Ovary (tissue), 7 donors: ENCODE measurements at regions not wholly inside any gene's neighbourhood (a gene's known extent, or its start where the extent isn't known, plus 50 kb on each side); places are given as distances from the start of the nearest gene placed in this dataset.

Experiments used
- DNase-seq, 5 donors: peaks; one replicate each; pipeline ENCODE4 v3.0.0-alpha.2; 2019 to 2020
- H3K27ac ChIP-seq, 2 donors: fragments of 200-600 bp; one replicate each; pipeline versions ENCODE4 v1.5.1 to v1.8.0; 2019 to 2022
- H3K27me3 ChIP-seq: fragments of 200-600 bp; one replicate; pipeline ENCODE4 v1.8.0; 2022
- H3K36me3 ChIP-seq: fragments of 200-600 bp; sonication (generic); one replicate; pipeline ENCODE4 v1.5.1; 2019
- H3K4me1 ChIP-seq: one replicate; pipeline ENCODE4 v1.8.1; 2013; ENCODE audit warnings: mild to moderate bottlenecking, moderate library complexity; ENCODE audit not compliant: insufficient read depth
- H3K4me3 ChIP-seq: fragments of 200-600 bp; sonication (generic); one replicate; pipeline ENCODE4 v1.5.1; 2017
- H3K9me3 ChIP-seq, 2 donors: fragments of 200-600 bp in 1 of 2; sonication (generic) in 1 of 2; one replicate each; pipeline versions ENCODE4 v1.5.1 to v1.8.1; 2013 to 2019; ENCODE audit warnings: mild to moderate bottlenecking in 1 of 2, moderate library complexity in 1 of 2
- EP300 ChIP-seq: sonication (generic); formaldehyde crosslinking; IDR thresholded peaks from one replicate; pipeline ENCODE4 v1.6.1; 2017; ENCODE audit warnings: antibody characterized with exemption
- POLR2A ChIP-seq: fragments of 450-650 bp; IDR thresholded peaks from one replicate; pipeline ENCODE4 v1.6.1; 2017; ENCODE audit warnings: antibody characterized with exemption, mild to moderate bottlenecking, moderate library complexity
- WGBS, 3 donors: extraction: QIAGEN DNeasy Blood & Tissue Kit in 1 of 3; methylation state at CpG; one replicate each; pipeline versions ENCODE4 v1.1.5 to v1.1.7; 2013 to 2017; 5-methylcytosine and 5-hydroxymethylcytosine counted together
- intact Hi-C, 4 donors: fragments of 100-400 bp; cut with DNase I; formaldehyde crosslinking; loops; one replicate each; pipeline versions ENCODE4 v1.11.0 to v1.15.1; 2022 to 2023
- TF ChIP-seq, protein P1 (sequence below), 3 donors: fragments of 450-650 bp in 2 of 3; fragments of 200-600 bp in 1 of 3; IDR thresholded peaks; one replicate each; pipeline versions ENCODE4 v1.5.1 to v1.8.0; 2016 to 2022; ENCODE audit warnings: antibody characterized with exemption in 3 of 3, mild to moderate bottlenecking in 1 of 3
- donor health status: DM: no; HTN: no; CAD: no; lungs with moderate emphysema.
- donor health status: DM: no; HTN: no; CAD: no.
- donor health status: Bipolar disorder and iron deficiency.
- donor health status: DM: no; HTN: no; CAD: no.
- donor health status: DM: yes; HTN: yes; CAD: no.

DNA sequence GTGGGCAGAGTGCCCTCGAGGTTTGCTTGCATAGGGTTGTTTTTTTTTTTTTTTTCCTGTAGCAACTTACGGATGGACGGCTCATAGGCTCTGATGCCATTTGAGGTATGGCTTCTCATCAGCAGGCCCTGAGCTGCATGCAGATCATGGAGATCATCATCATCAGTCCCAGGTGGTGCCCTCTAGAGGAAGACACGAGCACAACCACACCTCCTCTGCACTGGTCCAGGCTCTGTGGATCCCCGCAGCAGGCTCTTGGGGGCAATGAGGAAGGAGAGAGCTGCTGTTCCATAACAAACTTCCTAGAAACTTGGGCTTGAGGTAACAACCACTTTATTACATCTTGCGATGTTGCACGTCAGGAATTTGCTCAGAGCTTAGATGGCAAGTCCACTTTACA lies 132.7 kb upstream of the CXCL12 start:
- TF ChIP-seq EP300 (no peak), POLR2A (no peak)
- TF ChIP-seq, protein P1, sequence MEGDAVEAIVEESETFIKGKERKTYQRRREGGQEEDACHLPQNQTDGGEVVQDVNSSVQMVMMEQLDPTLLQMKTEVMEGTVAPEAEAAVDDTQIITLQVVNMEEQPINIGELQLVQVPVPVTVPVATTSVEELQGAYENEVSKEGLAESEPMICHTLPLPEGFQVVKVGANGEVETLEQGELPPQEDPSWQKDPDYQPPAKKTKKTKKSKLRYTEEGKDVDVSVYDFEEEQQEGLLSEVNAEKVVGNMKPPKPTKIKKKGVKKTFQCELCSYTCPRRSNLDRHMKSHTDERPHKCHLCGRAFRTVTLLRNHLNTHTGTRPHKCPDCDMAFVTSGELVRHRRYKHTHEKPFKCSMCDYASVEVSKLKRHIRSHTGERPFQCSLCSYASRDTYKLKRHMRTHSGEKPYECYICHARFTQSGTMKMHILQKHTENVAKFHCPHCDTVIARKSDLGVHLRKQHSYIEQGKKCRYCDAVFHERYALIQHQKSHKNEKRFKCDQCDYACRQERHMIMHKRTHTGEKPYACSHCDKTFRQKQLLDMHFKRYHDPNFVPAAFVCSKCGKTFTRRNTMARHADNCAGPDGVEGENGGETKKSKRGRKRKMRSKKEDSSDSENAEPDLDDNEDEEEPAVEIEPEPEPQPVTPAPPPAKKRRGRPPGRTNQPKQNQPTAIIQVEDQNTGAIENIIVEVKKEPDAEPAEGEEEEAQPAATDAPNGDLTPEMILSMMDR (IDR thresholded peaks at IDR 0.05): no peak
- no peak for DNase-seq
- 71 to 89% (median 71%) methylated on average over 7 of the region's 7 CpGs for WGBS, 3 donors
- Histone ChIP-seq H3K9me3 (no peaks in the 10 kb centered on the region), H3K4me3 (no peak overlapping the region), H3K4me1 (peaks cover 3% of the 10 kb centered on the region), H3K27ac (no peak overlapping the region), H3K36me3 (no peaks in the 10 kb centered on the region), H3K27me3 (no peaks in the 10 kb centered on the region)
- intact Hi-C loops: no loop called here

- DNase-seq: no peak
- H3K9me3 ChIP-seq: no peaks in the 10 kb centered on the region
- H3K4me1 ChIP-seq: peaks cover 3% of the 10 kb centered on the region
- no peak overlapping the region for H3K27ac ChIP-seq
- WGBS, 3 donors: 6 to 16% (median 11%) methylated on average over 2 of the region's 2 CpGs
- H3K36me3 ChIP-seq: no peaks in the 10 kb centered on the region
- H3K27me3 ChIP-seq: no peaks in the 10 kb centered on the region
- TF ChIP-seq EP300 (no peak), POLR2A (no peak)
- TF ChIP-seq, protein P1 (IDR thresholded peaks at IDR 0.05): no peak
- H3K4me3 ChIP-seq: no peak overlapping the region
- intact Hi-C loops: no loop called here
Measured at GRCh38 chr10:44519361-44519760, 134.5 kb upstream of the CXCL12 start.

GRCh38 chr10:44520651-44521050 lies 135.8 kb upstream of the CXCL12 start:
- Histone ChIP-seq H3K27ac (no peak overlapping the region), H3K4me3 (no peak overlapping the region), H3K4me1 (peaks cover 3% of the 10 kb centered on the region), H3K27me3 (no peaks in the 10 kb centered on the region), H3K36me3 (no peaks in the 10 kb centered on the region), H3K9me3 (no peaks in the 10 kb centered on the region)
- intact Hi-C loops: no loop called here
- no peak for DNase-seq
- whole genome bisulfite sequencing, 3 donors: 81 to 83% (median 82%) methylated on average over 2 of the region's 2 CpGs
- TF ChIP-seq, protein P1 (IDR thresholded peaks at IDR 0.05): no peak
- no peak for TF ChIP-seq POLR2A
- TF ChIP-seq EP300: no peak

DNA sequence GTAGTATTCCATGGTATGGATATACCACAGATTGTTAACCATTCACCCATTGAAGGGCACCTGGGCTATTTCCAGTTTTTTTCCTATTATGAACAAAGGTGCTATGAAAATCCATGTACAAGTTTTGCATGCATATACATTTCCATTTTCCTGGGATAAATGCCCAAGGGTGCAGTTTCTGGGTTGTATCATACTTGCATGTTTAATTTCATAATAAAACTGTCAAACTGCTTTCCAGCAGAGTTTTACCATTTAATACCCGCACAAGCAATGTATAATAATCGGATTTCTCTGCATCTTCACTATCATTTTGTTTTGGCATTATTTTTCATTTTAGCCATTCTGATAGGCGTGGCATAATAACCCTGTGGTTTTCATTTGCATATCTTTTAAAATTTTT lies 154.3 kb upstream of the CXCL12 start:
- Histone ChIP-seq H3K4me1 (no peaks in the 10 kb centered on the region), H3K27ac (no peak overlapping the region), H3K9me3 (no peaks in the 10 kb centered on the region), H3K36me3 (no peaks in the 10 kb centered on the region), H3K4me3 (no peak overlapping the region), H3K27me3 (no peaks in the 10 kb centered on the region)
- WGBS, 3 donors: 92 to 98% (median 95%) methylated on average over 3 of the region's 3 CpGs
- no peak for DNase-seq
- intact Hi-C loops: no loop called here
- TF ChIP-seq, protein P1 (IDR thresholded peaks at IDR 0.05): no peak
- TF ChIP-seq EP300: no peak

DNA sequence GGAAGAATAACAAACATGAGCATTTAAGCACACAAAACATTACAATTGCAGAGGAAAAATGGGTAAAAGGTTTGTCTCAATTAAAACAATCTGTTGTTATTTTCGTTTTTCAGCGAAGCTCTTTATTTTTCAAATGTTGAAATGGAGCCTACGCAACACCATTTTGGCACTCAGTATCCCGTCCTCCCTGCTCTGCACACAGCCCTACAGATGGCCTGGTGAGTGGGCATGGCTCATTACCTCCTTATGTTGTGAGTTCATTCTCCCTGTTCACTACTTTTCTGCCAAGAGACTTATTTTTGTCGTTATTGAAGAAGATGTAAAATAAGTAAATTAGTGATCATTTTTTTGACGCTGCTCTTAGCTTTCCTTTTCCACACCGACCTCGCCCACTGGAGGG lies 167.8 kb upstream of the CXCL12 start:
- Histone ChIP-seq H3K27me3 (no peaks in the 10 kb centered on the region), H3K36me3 (no peaks in the 10 kb centered on the region), H3K27ac (no peak overlapping the region), H3K4me3 (no peak overlapping the region), H3K9me3 (peaks cover 0 to 5% of the 10 kb centered on the region in 2 donors), H3K4me1 (no peaks in the 10 kb centered on the region)
- intact Hi-C loops: no loop called here
- WGBS, 3 donors: 73 to 82% (median 73%) methylated on average over 8 of the region's 8 CpGs
- TF ChIP-seq, protein P1 (IDR thresholded peaks at IDR 0.05): no peak
- no peak for TF ChIP-seq EP300
- no peak for TF ChIP-seq POLR2A
- DNase-seq: no peak
